Heart left ventricle (tissue), 16 donors: ENCODE measurements at regions not wholly inside any gene's neighbourhood (a gene's known extent, or its start where the extent isn't known, plus 50 kb on each side); places are given as distances from the start of the nearest gene placed in this dataset.

Experiments used
- ATAC-seq, 4 donors: fragments of 200-7000 bp; cut with Tn5 transposase; one replicate each; pipeline ENCODE4 v1.9.1; 2020 to 2022; ENCODE audit warnings: moderate library complexity in 4 of 4, mild to moderate bottlenecking in 3 of 4, moderate number of reproducible peaks in 1 of 4
- DNase-seq, 5 donors: peaks; one replicate each; pipeline ENCODE4 v3.0.0-alpha.2; 2020
- H3K27ac ChIP-seq, 12 donors: fragments of 200-600 bp; sonication (generic) in 4 of 12; one replicate each; pipeline versions ENCODE4 v1.5.0 to v1.8.0; 2016 to 2022; ENCODE audit warnings: mild to moderate bottlenecking in 2 of 12
- H3K27me3 ChIP-seq, 9 donors: fragments of 200-600 bp; sonication (generic) in 2 of 9; one replicate each; pipeline versions ENCODE4 v1.5.1 to v1.8.0; 2016 to 2022; ENCODE audit warnings: mild to moderate bottlenecking in 3 of 9
- H3K36me3 ChIP-seq, 9 donors: fragments of 200-600 bp; sonication (generic) in 2 of 9; one replicate each; pipeline versions ENCODE4 v1.5.0 to v1.8.0; 2018 to 2022; ENCODE audit warnings: mild to moderate bottlenecking in 2 of 9
- H3K4me1 ChIP-seq, 12 donors: fragments of 200-600 bp; sonication (generic) in 4 of 12; one replicate each; pipeline versions ENCODE4 v1.5.0 to v1.8.0; 2016 to 2022; ENCODE audit warnings: mild to moderate bottlenecking in 3 of 12
- H3K4me3 ChIP-seq, 12 donors: fragments of 200-600 bp; sonication (generic) in 4 of 12; one replicate each; pipeline versions ENCODE4 v1.5.0 to v1.8.0; 2017 to 2022; ENCODE audit warnings: mild to moderate bottlenecking in 9 of 12, moderate library complexity in 4 of 12
- H3K9me3 ChIP-seq, 12 donors: fragments of 200-600 bp; sonication (generic) in 4 of 12; one replicate each; pipeline versions ENCODE4 v1.5.0 to v1.8.0; 2016 to 2022; ENCODE audit warnings: mild to moderate bottlenecking in 1 of 12
- CTCF ChIP-seq, 12 donors: fragments of 200-600 bp; sonication (generic) in 4 of 12; IDR thresholded peaks; one replicate each; pipeline versions ENCODE4 v1.5.0 to v1.8.0; 2018 to 2022; ENCODE audit warnings: antibody characterized with exemption in 12 of 12, mild to moderate bottlenecking in 5 of 12
- POLR2A ChIP-seq, 2 donors: fragments of 450-650 bp; IDR thresholded peaks; one replicate each; pipeline ENCODE4 v1.6.1; 2017; ENCODE audit warnings: antibody characterized with exemption in 2 of 2, mild to moderate bottlenecking in 2 of 2, moderate library complexity in 2 of 2
- WGBS, 4 donors: extraction: QIAGEN DNeasy Blood & Tissue Kit in 2 of 4; methylation state at CpG; one replicate each; pipeline versions ENCODE4 v1.1.5 to v1.1.7; 2013 to 2018; 5-methylcytosine and 5-hydroxymethylcytosine counted together
- intact Hi-C, 10 donors: fragments of 100-400 bp; cut with DNase I; formaldehyde crosslinking; loops; one replicate each; pipeline versions ENCODE4 v1.11.1 to v1.14.2; 2022
- donor health status: ischemic (EF 13 %, LVEDD 7.1; RV severe dilation, severe dysfunction).
- donor health status: healthy with polysubstance abuse.
- donor health status: DM: no; HTN: yes; CAD: no.
- donor health status: DM: no; HTN: no; CAD: no.
- donor health status: ischemic (EF 25% LVEDD 6.9; RV normal size, moderate dysfunction).
- donor health status: ischemic (EF 25% LVEDD 5.7; RV mildly dilated, moderate dysfunction).
- donor health status: healthy.
- donor health status: DM: yes; HTN: yes; CAD: no.
- donor health status: ischemic (EF 35%, LVEDD 5.7; RV mildly dilated, moderate dysfunction).
- donor health status: nonischemic (EF 11% LVEDD 7.7; RV severe dilation, severe dysfunction).
- donor health status: DM: yes; HTN: yes; CAD: no.
- donor health status: PGD.
- donor health status: ischemic (EF 29% LVEDD 5.4; RV normal size, mild dysfunction).
- donor health status: nonischemic (EF 23%, LVEDD 6.1; RV moderate dilation, normal function).

- 87 to 94% (median 90%) methylated on average over 3 of the region's 3 CpGs for WGBS, 4 donors
- no peak for ATAC-seq
- no peak overlapping the region for H3K27ac ChIP-seq
- TF ChIP-seq CTCF (IDR thresholded peaks at IDR 0.05) = no peak
- no peak for TF ChIP-seq POLR2A (IDR thresholded peaks at IDR 0.05)
- H3K27me3 ChIP-seq = peaks cover 0 to 11% (median 0%) of the 10 kb centered on the region in 9 donors
- H3K4me1 ChIP-seq = no peaks in the 10 kb centered on the region
- no peaks in the 10 kb centered on the region for H3K36me3 ChIP-seq
- H3K4me3 ChIP-seq = no peak overlapping the region
- H3K9me3 ChIP-seq = no peaks in the 10 kb centered on the region
- intact Hi-C loops = no loop called here
- no peak for DNase-seq
Measured at GRCh38 chr1:38225745-38226144, 179.2 kb upstream of the POU3F1 start.

GRCh38 chr1:38223391-38223790 lies 176.8 kb upstream of the POU3F1 start:
- Histone ChIP-seq H3K27ac (no peak overlapping the region), H3K27me3 (peaks cover 0 to 8% (median 0%) of the 10 kb centered on the region in 9 donors), H3K36me3 (no peaks in the 10 kb centered on the region), H3K4me3 (no peak overlapping the region), H3K4me1 (no peaks in the 10 kb centered on the region), H3K9me3 (no peaks in the 10 kb centered on the region)
- TF ChIP-seq CTCF (IDR thresholded peaks at IDR 0.05) (no peak), POLR2A (IDR thresholded peaks at IDR 0.05) (no peak)
- intact Hi-C loops = no loop called here
- ATAC-seq (no peak), DNase-seq (no peak)

- H3K36me3 ChIP-seq = no peaks in the 10 kb centered on the region
- no peak overlapping the region for H3K4me3 ChIP-seq
- peaks cover 0 to 8% (median 0%) of the 10 kb centered on the region in 9 donors for H3K27me3 ChIP-seq
- WGBS, 4 donors = 75 to 79% (median 78%) methylated on average over 2 of the region's 2 CpGs
- no peaks in the 10 kb centered on the region for H3K4me1 ChIP-seq
- intact Hi-C loops = no loop called here
- no peak for TF ChIP-seq CTCF (IDR thresholded peaks at IDR 0.05)
- TF ChIP-seq POLR2A (IDR thresholded peaks at IDR 0.05) = no peak
- no peak overlapping the region for H3K27ac ChIP-seq
- ATAC-seq (no peak), DNase-seq (no peak)
- H3K9me3 ChIP-seq = no peaks in the 10 kb centered on the region
Measured at GRCh38 chr1:38222891-38223290, 176.3 kb upstream of the POU3F1 start.

- Histone ChIP-seq H3K36me3 (no peaks in the 10 kb centered on the region), H3K27ac (no peak overlapping the region), H3K4me3 (no peak overlapping the region), H3K27me3 (peaks cover 0 to 10% (median 2%) of the 10 kb centered on the region in 9 donors), H3K4me1 (peaks cover 0 to 8% (median 0%) of the 10 kb centered on the region in 12 donors), H3K9me3 (no peaks in the 10 kb centered on the region)
- TF ChIP-seq CTCF (IDR thresholded peaks at IDR 0.05) (no peak), POLR2A (IDR thresholded peaks at IDR 0.05) (no peak)
- DNase-seq (no peak), ATAC-seq (no peak)
- intact Hi-C loops = no loop called here
- WGBS, 4 donors = 39 to 57% (median 51%) methylated on average over 9 of the region's 9 CpGs
Measured at GRCh38 chr1:38221006-38221649, 174.5 kb upstream of the POU3F1 start.
